Esophagus (tissue), 2 donors: ENCODE measurements at regions not wholly inside any gene's neighbourhood (a gene's known extent, or its start where the extent isn't known, plus 50 kb on each side); places are given as distances from the start of the nearest gene placed in this dataset.

Experiments
- H3K27ac ChIP-seq, 2 donors: one replicate each; pipeline ENCODE4 v1.5.1; 2013; ENCODE audit warnings: low read depth in 2 of 2, mild to moderate bottlenecking in 2 of 2, inconsistent platforms in 1 of 2, low read length in 1 of 2, moderate library complexity in 1 of 2
- H3K27me3 ChIP-seq, 2 donors: one replicate each; pipeline ENCODE4 v1.6.1; 2013; ENCODE audit warnings: low read length in 2 of 2, control low read depth in 1 of 2, mild to moderate bottlenecking in 1 of 2; ENCODE audit not compliant: insufficient read depth in 2 of 2, control insufficient read depth in 1 of 2
- H3K36me3 ChIP-seq, 2 donors: one replicate each; pipeline ENCODE4 v1.6.1; 2013; ENCODE audit warnings: low read length in 1 of 2; ENCODE audit not compliant: control insufficient read depth in 2 of 2, insufficient read depth in 2 of 2
- H3K4me1 ChIP-seq, 2 donors: one replicate each; pipeline ENCODE4 v1.6.1; 2013; ENCODE audit warnings: low read length in 1 of 2; ENCODE audit not compliant: control insufficient read depth in 2 of 2, insufficient read depth in 2 of 2
- H3K4me3 ChIP-seq, 2 donors: one replicate each; pipeline ENCODE4 v1.5.1; 2013; ENCODE audit warnings: low read length in 2 of 2, mild to moderate bottlenecking in 2 of 2, low read depth in 1 of 2, moderate library complexity in 1 of 2
- H3K9me3 ChIP-seq, 2 donors: one replicate each; pipeline ENCODE4 v1.6.1; 2013; ENCODE audit warnings: mild to moderate bottlenecking in 2 of 2, low read depth in 1 of 2, low read length in 1 of 2, moderate library complexity in 1 of 2; ENCODE audit not compliant: control insufficient read depth in 2 of 2, insufficient read depth in 1 of 2
- WGBS, 2 donors: extraction: QIAGEN DNeasy Blood & Tissue Kit; methylation state at CpG; one replicate each; pipeline ENCODE4 v1.1.7; 2013; 5-methylcytosine and 5-hydroxymethylcytosine counted together
- donor health status: healthy with polysubstance abuse.
- donor health status: Bipolar disorder and iron deficiency.

DNA sequence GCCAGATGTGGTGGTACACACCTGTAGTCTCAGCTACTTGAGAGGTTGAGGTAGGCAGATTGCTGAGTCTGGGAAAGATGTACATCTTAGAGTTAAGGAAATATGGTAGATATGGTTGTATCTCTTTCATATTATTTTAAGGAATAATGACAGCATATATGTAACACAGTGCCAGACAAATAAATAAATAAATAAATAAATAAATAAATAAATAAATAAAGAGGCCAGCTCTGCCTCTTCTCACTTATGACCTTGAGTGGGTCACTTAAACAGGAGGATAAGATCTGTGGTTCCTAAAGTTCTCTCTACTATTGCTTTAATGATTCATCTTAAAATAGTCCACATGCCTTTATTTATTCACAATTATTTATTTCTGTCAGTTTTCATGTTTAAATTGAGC, 890.9 kb upstream of the TENM4 start:
- Histone ChIP-seq H3K36me3 (no peaks in the 10 kb centered on the region), H3K9me3 (no peaks in the 10 kb centered on the region), H3K27ac (no peak overlapping the region), H3K4me3 (no peak overlapping the region), H3K27me3 (no peaks in the 10 kb centered on the region), H3K4me1 (peaks cover 0 to 3% of the 10 kb centered on the region in 2 donors)

- no peaks in the 10 kb centered on the region for H3K27me3 ChIP-seq
- no peaks in the 10 kb centered on the region for H3K9me3 ChIP-seq
- peaks cover 0 to 3% of the 10 kb centered on the region in 2 donors for H3K4me1 ChIP-seq
- WGBS, 2 donors: 66 to 67% methylated on average over 3 of the region's 3 CpGs
- H3K4me3 ChIP-seq: no peak overlapping the region
- no peaks in the 10 kb centered on the region for H3K36me3 ChIP-seq
- H3K27ac ChIP-seq: no peak overlapping the region
These were observed 889.4 kb upstream of the TENM4 start for GRCh38 chr11:80330264-80330663.

DNA sequence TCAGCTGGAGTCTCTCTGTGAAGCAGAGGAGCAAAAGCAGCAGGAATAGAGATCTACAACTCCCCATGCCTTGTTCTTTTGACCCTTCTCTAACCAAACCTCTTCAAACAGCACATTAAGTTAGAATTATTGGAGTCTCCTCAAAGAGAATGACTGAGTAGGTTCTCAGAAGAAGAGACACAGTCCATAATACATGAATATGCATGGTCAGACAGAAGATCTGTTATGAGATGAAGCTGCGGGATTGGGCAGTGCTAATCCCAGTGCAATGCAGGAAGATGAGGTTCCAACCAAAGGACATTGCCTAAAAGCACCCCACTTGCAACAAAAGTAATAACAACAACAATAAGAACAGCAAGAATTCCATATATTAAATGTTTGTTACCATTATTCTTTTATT, 887.9 kb upstream of the TENM4 start:
- Histone ChIP-seq H3K4me3 (no peak overlapping the region), H3K27ac (no peak overlapping the region), H3K27me3 (no peaks in the 10 kb centered on the region), H3K9me3 (no peaks in the 10 kb centered on the region), H3K36me3 (no peaks in the 10 kb centered on the region), H3K4me1 (peaks cover 0 to 3% of the 10 kb centered on the region in 2 donors)
- 88 to 100% methylated on average over 1 of the region's 1 CpG for WGBS, 2 donors

DNA sequence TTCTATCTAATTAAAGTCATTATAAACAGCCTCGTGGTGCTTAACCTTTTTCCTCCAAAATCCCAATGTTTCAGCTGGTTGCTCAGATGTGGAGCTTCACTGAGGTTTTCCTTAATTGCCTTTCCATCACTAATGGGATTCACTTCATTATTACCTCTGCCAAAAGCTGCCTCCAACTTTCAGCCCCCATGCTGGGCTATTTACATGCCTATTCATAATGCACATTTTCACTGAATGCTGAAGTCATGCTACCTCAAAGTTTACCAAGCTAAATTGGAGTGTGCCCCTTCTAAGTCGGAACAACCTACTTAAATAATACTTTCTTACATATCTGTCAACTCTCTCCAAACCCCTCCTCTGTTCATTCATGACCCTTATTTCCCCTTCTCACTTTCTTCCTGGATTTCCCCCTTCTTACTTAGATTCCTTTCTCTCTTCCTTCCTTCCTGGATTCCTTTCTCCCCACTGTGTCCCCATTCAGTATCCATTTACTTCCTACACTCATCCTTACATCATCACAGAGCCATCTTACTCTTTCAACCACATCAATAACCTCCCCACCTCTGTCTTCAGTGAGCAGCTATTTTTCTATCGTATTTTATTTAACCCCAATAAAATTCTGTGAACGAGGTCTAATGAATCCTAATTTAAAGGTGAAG, 887.3 kb upstream of the TENM4 start:
- 70 to 80% methylated on average over 4 of the region's 4 CpGs for WGBS, 2 donors
- no peak overlapping the region for H3K4me3 ChIP-seq
- H3K27ac ChIP-seq: no peak overlapping the region
- H3K9me3 ChIP-seq: no peaks in the 10 kb centered on the region
- peaks cover 0 to 3% of the 10 kb centered on the region in 2 donors for H3K4me1 ChIP-seq
- no peaks in the 10 kb centered on the region for H3K36me3 ChIP-seq
- no peaks in the 10 kb centered on the region for H3K27me3 ChIP-seq

DNA sequence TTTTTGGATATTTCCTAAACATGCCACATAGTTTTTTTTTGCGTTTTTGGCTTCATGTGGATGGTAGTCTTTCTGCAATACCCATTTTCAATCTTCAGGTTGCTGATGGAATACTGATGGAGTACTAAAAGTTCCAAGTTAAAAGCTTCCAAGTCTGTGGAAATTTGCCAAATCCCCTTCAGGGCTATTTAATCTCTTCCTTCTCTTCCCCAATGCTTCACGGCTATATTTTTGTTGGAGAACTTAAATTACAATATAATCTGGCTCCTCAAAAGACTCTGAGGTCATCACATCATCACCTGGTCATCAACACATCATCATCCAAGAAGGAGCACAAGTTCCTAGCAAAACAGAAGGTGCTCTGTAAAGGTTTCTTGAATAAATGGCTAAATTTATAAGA, 881.0 kb upstream of the TENM4 start:
- Histone ChIP-seq H3K36me3 (no peaks in the 10 kb centered on the region), H3K4me1 (no peaks in the 10 kb centered on the region), H3K9me3 (no peaks in the 10 kb centered on the region), H3K27ac (no peak overlapping the region), H3K27me3 (no peaks in the 10 kb centered on the region), H3K4me3 (no peak overlapping the region)
- 50 to 53% methylated on average over 2 of the region's 2 CpGs for WGBS, 2 donors

- Histone ChIP-seq H3K4me3 (no peak overlapping the region), H3K27me3 (no peaks in the 10 kb centered on the region), H3K9me3 (no peaks in the 10 kb centered on the region), H3K36me3 (no peaks in the 10 kb centered on the region), H3K27ac (no peak overlapping the region), H3K4me1 (no peaks in the 10 kb centered on the region)
- WGBS, 2 donors: 81 to 88% methylated on average over 4 of the region's 4 CpGs
These were observed 879.9 kb upstream of the TENM4 start for GRCh38 chr11:80320765-80321164.

DNA sequence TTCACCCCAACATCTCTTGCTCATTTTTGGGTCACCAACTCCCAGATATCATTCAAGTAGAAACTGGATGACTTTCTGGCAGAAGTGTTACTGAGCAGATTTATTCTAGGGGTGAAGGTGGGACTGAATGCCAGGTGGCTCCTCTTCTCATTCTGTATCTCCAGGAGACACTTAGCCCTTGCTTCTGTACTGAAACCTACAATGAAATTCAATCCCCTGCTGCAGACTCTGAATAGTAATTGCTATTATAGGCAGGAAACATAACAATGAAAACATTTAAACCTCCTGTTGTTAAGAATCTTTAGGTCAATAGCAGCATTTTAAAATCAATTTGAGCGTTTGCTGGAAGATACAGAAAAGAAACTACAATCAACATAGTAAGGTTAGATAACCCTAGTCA, 879.4 kb upstream of the TENM4 start:
- H3K4me3 ChIP-seq: no peak overlapping the region
- H3K4me1 ChIP-seq: no peaks in the 10 kb centered on the region
- H3K9me3 ChIP-seq: no peaks in the 10 kb centered on the region
- no peaks in the 10 kb centered on the region for H3K36me3 ChIP-seq
- H3K27me3 ChIP-seq: no peaks in the 10 kb centered on the region
- no peak overlapping the region for H3K27ac ChIP-seq
- WGBS, 2 donors: 74 to 79% methylated on average over 1 of the region's 1 CpG

- Histone ChIP-seq H3K36me3 (no peaks in the 10 kb centered on the region), H3K9me3 (no peaks in the 10 kb centered on the region), H3K4me1 (no peaks in the 10 kb centered on the region), H3K4me3 (no peak overlapping the region), H3K27me3 (no peaks in the 10 kb centered on the region), H3K27ac (no peak overlapping the region)
- WGBS, 2 donors: 84 to 86% methylated on average over 1 of the region's 1 CpG
These were observed 876.8 kb upstream of the TENM4 start for GRCh38 chr11:80317612-80318011.

DNA sequence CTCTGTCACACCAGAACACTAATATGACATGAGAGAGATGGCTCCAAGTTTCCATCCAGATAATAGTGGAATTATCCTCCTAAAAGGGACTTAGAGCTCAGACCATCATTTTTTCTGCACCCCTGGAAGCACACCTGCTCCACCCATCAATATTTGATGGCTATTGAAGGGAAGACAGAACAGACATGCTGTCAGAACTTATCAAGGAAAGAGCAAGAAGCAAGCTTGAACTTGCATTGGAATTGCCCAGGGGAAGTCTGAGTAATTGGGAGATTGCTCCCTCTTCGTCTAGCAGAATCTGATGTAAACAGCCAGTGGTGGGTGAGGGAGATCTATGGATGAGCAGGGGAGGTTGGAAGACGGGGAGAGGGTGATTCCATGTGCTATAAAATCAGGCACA, 874.4 kb upstream of the TENM4 start:
- H3K36me3 ChIP-seq: no peaks in the 10 kb centered on the region

GRCh38 chr11:80309301-80309700, 868.5 kb upstream of the TENM4 start:
- H3K36me3 ChIP-seq: no peaks in the 10 kb centered on the region
- H3K9me3 ChIP-seq: no peaks in the 10 kb centered on the region
- H3K4me1 ChIP-seq: no peaks in the 10 kb centered on the region
- no peak overlapping the region for H3K4me3 ChIP-seq
- no peaks in the 10 kb centered on the region for H3K27me3 ChIP-seq
- H3K27ac ChIP-seq: no peak overlapping the region

More for the DNA sequence above, 874.4 kb upstream of the TENM4 start:
- Histone ChIP-seq H3K9me3 (no peaks in the 10 kb centered on the region), H3K4me1 (no peaks in the 10 kb centered on the region), H3K27ac (no peak overlapping the region), H3K27me3 (no peaks in the 10 kb centered on the region), H3K4me3 (no peak overlapping the region)
- 24 to 40% methylated on average over 2 of the region's 2 CpGs for WGBS, 2 donors
